WI38 (cell line): ENCODE measurements at regions not wholly inside any gene's neighbourhood (a gene's known extent, or its start where the extent isn't known, plus 50 kb on each side); places are given as distances from the start of the nearest gene placed in this dataset.
"Not testable (repeated sequence)": the region's sequence is repeated elsewhere in the genome, so short reads cannot be mapped to it uniquely, and the experiment has no call there.

ENCODE experiments used
- H3K4me3 ChIP-seq: 2 replicates; pipeline ENCODE4 v1.5.1; 2011; ENCODE audit warnings: low read depth, mild to moderate bottlenecking, control low read depth, low read length
- TF ChIP-seq, protein P1 (sequence below): IDR thresholded peaks from 2 replicates; pipeline ENCODE4 v1.5.1; 2012; ENCODE audit warnings: low read depth, mild to moderate bottlenecking, control low read depth, low read length

DNA sequence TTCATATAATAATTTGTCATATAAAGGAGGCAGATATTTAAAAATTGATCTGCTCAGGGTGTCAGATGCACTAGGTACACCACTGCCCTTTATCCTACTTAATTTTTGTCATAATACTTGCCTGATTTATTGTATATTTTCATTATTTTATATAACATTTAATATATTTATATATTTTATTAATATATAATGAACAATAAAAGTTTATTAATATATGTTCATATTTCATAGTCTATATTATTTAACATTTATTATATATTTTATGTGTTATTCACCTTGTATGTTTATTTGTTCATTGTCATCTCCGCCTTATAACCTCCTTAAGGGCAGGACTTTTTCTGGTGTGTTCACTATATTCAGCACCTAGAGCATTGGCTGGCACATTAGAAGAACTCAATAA lies 232.4 kb upstream of the AMIGO2 start:
- no peak overlapping the region for H3K4me3 ChIP-seq
- TF ChIP-seq, protein P1, sequence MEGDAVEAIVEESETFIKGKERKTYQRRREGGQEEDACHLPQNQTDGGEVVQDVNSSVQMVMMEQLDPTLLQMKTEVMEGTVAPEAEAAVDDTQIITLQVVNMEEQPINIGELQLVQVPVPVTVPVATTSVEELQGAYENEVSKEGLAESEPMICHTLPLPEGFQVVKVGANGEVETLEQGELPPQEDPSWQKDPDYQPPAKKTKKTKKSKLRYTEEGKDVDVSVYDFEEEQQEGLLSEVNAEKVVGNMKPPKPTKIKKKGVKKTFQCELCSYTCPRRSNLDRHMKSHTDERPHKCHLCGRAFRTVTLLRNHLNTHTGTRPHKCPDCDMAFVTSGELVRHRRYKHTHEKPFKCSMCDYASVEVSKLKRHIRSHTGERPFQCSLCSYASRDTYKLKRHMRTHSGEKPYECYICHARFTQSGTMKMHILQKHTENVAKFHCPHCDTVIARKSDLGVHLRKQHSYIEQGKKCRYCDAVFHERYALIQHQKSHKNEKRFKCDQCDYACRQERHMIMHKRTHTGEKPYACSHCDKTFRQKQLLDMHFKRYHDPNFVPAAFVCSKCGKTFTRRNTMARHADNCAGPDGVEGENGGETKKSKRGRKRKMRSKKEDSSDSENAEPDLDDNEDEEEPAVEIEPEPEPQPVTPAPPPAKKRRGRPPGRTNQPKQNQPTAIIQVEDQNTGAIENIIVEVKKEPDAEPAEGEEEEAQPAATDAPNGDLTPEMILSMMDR = no peak

DNA sequence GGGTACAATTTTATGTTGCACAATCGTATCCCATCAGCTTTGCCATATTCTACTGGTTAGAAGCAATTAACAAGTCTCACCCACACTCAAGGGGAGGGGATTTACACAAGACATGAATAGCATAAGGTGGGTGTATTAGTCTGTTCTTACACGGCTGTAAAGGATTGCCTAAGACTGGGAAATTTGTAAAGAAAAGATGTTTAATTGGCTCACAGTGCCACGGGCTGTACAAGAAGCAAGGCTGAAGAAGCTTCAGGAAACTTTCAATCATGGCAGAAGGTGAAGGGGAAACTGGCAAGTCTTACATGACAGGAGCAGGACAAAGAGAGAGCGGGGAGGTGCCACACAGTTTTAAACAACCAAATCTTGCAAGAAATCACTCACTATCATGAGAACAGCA lies 231.8 kb upstream of the AMIGO2 start:
- H3K4me3 ChIP-seq = no peak overlapping the region
- TF ChIP-seq, protein P1 = no peak

DNA sequence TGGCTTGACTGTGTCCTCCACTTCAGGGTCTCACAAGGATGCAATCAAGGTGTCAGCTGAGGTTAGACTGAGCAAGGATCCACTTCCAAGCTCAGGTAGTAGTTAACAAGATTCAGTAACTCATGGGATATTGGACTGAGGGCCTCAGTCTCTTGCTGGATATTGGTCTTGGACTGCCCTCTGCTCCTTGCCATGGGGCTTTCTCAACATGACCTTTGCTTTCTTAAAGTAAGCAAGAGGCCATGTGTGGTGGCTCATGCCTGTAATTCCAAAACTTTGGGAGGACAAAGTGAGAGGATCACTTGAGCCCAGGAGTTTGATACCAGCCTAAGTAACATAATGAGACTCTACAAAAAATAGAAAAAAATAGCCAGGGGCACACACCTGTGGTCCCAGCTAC lies 231.3 kb upstream of the AMIGO2 start:
- TF ChIP-seq, protein P1 = no peak
- H3K4me3 ChIP-seq = no peak overlapping the region

DNA sequence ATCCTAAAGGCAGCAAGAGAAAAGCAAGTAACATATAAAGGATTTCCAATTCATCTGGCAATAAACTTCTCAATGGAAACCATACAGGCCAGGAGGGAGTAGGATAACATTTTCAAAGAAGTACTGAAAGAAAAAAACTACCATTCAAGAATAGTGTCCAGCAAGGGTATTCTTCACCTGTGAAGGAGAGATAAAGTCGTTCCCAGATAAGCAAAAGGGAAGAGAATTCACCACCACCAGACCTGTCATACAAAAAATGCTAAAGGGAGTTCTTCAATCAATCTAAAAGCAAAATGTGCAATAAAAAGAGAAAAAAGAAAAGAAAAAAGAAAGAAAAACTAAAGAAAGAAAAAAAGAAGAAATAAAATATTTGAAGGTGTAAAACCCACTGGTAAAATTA lies 228.9 kb upstream of the AMIGO2 start:
- TF ChIP-seq, protein P1 = no peak
- no peak overlapping the region for H3K4me3 ChIP-seq

DNA sequence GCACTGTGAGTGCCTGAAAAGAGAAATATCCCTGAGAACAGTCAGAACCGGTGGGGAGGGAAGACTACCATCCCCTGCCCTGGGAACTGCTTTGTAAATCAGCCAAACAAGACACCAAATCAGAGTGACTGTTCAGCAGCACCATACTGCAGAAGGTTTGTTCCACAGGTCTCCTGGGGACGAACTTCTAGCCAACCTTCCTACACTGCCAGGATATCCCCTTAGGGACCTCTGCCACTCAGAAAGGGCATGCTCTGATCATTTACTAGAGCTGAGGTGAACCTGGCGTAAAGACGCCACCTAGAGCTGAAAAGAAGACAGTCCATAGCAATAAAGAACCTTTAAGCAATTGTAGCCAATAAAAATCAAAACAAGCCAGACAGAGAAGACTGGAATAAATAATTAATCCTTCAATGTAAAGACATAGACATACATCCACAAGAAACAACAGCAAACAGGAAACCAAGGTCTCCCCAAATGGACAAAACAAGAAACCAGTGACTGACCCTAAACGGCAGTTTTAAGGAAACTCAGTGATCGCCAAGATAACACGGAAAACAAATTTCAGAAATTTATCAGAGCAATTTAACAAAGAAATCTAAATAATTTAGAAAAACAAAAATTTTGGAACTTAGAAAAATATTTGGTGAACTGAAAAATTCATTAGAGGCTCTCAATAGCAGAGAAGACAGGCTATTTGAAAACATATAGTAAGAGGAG lies 228.1 kb upstream of the AMIGO2 start:
- TF ChIP-seq, protein P1 = peak; percentile 55
- no peak overlapping the region for H3K4me3 ChIP-seq

DNA sequence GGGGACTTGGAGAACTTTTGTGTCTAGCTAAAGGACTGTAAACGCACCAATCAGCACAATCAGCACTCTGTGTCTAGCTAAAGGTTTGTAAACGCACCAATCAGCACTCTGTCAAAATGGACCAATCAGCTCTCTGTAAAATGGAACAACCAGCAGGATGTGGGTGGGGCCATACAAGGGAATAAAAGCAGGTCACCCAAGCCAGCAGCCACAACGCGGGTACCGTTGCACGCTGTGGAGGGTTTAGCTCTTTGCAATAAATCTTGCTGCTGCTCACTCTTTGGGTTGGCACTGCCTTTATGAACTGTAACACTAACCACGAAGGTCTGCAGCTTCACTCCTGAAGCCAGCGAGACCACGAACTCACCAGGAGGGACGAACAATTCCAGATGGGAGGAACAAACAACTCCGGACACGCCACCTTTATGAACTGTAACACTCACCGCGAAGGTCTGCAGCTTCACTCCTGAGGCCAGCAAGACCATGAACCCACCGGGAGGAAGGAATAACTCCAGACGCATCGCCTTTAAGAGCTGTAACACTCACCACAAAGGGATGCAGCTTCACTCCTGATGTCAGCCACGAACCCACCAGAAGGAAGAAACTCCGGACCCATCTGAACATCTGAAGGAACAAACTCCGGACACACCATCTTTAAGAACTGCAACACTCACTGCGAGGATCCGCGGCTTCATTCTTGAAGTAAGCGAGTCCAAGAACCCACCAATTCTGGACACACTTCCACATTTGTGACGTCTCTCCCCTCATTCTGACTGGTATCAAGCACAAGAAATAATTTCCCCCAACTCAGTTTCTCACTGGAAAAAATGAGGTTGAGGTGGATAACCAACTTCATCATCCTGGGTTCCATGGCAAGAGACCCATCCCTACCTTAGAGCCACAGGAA lies 227.3 kb upstream of the AMIGO2 start:
- H3K4me3 ChIP-seq = not testable (repeated sequence)

DNA sequence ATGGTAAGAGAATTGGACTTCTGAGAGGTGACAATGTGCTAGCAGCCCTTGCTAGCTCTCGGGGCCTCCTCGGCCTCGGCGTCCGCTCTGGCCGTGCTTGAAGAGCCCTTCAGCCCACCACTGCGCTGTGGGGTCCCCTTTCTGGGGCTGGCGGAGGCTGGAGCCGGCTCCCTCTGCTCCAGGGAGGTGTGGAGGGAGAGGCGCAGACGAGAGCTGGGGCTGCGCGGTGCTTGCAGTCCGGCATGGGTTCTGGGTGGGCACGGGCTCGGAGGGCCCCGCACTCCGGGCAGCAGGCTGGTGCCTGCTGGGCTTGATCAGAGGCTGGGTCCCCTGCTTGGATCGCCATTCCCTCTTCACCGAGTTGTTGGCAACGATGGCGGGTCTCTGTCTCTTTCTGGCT lies 226.4 kb upstream of the AMIGO2 start:
- no peak overlapping the region for H3K4me3 ChIP-seq
- TF ChIP-seq, protein P1 = no peak
